ENCODE measurements at regions not wholly inside any gene's neighbourhood (a gene's known extent, or its start where the extent isn't known, plus 50 kb on each side); places are given as distances from the start of the nearest gene placed in this dataset.

GRCh38 chr6:121617388-121617787, 181.9 kb downstream of the GJA1 start:
- TF ChIP-seq TAF1 (IDR thresholded peaks at IDR 0.05; ENCODE audit: borderline replicate concordance, low read depth, low read length) (no peak), RUNX3 (IDR thresholded peaks at IDR 0.05; ENCODE audit: low read length) (no peak)
- TF ChIP-seq, protein P1, sequence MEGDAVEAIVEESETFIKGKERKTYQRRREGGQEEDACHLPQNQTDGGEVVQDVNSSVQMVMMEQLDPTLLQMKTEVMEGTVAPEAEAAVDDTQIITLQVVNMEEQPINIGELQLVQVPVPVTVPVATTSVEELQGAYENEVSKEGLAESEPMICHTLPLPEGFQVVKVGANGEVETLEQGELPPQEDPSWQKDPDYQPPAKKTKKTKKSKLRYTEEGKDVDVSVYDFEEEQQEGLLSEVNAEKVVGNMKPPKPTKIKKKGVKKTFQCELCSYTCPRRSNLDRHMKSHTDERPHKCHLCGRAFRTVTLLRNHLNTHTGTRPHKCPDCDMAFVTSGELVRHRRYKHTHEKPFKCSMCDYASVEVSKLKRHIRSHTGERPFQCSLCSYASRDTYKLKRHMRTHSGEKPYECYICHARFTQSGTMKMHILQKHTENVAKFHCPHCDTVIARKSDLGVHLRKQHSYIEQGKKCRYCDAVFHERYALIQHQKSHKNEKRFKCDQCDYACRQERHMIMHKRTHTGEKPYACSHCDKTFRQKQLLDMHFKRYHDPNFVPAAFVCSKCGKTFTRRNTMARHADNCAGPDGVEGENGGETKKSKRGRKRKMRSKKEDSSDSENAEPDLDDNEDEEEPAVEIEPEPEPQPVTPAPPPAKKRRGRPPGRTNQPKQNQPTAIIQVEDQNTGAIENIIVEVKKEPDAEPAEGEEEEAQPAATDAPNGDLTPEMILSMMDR (IDR thresholded peaks at IDR 0.05 in 2 of 3, conservative IDR thresholded peaks at IDR 0.05 in 1 of 3; ENCODE audit: control insufficient read depth in 2 of 3, extremely low read depth in 1 of 3, insufficient read depth in 1 of 3, low read depth in 3 of 3, low read length in 3 of 3): no peak

All from GM12878 (cell line).